T47D (cell line): ENCODE measurements at regions not wholly inside any gene's neighbourhood (a gene's known extent, or its start where the extent isn't known, plus 50 kb on each side); places are given as distances from the start of the nearest gene placed in this dataset.

Experiments
- DNase-seq, 2 experiments: peaks; one replicate each; pipeline versions ENCODE4 v3.0.0 to v3.0.0-alpha.2; 2011 to 2012; ENCODE audit warnings: low read depth in 1 of 2, low spot score in 1 of 2
- JUND ChIP-seq: IDR thresholded peaks from 2 replicates; pipeline ENCODE4 v1.6.1; 2012; ENCODE audit warnings: low read depth
- in situ Hi-C: cut with HindIII; loops from 2 replicates; pipeline ENCODE4 v1.10.0; 2016; ENCODE audit warnings: low sequenced_read_pairs, low pct_unique_long_range_greater_than_20kb

DNA sequence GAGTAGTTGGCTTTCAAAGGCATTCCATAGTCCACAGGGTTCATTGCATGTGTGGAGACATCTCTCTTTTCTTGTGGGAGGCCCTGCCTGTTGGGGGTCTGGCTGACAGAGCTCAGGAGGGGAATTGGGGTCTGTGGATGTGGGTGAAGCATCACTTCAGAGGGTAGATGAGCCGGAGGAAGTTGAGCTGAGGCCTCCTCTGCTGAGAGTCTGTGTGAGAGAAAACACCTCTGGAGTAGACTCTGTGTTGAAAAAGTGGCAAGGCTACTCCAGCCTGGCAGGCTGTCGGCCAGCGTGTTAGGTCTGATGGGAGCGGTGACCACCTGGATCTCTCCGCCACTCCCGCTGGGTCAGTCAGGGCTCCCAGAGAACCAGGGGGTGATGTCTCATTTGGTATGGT lies 358.0 kb upstream of the MGMT start:
- TF ChIP-seq JUND: no peak
- in situ Hi-C loops: no loop called here
- DNase-seq: no peak

DNA sequence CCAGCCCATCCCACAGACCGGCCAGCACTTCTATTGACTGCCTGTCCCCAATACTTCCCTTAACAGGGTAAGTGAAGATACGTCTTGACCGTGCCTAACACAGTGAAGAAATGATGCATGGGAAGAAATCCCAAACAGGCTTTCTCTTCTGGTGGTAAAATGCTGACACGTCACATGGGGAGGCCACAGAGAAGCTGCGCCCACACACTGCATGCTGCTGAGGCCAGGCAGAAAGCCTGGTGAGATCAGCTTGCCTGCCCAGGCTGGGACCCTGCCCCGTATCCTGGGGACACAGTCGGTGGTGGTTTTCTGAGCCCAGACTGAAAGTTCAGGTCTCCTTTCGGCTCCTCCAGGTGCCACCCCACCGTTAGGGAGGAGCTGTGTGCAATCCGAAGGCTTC lies 356.3 kb upstream of the MGMT start:
- no peak for TF ChIP-seq JUND
- DNase-seq: no peak
- in situ Hi-C loops: no loop called here

DNA sequence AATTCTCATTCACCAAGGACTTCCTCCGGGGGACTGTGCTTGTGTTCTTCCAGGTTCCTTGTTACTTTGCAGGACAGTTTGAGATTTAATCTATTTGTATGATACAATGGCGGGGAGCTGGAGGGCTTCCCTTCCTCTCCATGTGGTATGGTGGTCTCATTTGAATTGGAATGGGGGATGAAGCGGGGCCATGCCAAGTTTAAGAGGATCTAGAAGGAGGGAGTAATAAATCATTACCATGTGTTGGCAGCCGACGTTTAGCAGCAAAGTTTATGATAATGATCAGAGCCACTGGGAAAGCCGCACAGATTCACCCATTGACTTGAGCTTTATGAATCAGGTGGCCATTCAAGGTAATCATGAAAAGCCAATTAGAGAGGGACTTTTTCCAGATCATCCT lies 355.1 kb upstream of the MGMT start:
- no peak for TF ChIP-seq JUND
- in situ Hi-C loops: no loop called here
- DNase-seq: no peak

DNA sequence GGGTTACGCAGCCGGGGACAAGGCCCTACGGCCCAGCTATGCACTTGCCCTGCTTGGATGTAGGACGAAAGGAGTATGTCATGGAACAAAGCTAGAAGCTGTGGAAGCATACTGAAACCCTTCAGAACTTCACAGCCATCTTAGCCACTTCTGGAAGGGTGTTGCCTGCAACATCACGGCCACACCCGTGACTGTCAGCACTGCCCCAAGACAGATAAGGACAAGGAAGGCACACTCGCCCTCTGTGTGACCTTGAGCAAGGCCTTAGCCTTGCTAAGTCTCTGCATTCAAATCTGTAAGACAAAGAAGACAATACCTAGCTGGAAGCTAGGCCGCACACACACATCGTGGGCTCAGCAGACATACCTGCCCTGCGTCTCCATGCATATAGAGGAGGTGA lies 352.5 kb upstream of the MGMT start:
- DNase-seq: no peak
- TF ChIP-seq JUND: no peak
- in situ Hi-C loops: no loop called here

DNA sequence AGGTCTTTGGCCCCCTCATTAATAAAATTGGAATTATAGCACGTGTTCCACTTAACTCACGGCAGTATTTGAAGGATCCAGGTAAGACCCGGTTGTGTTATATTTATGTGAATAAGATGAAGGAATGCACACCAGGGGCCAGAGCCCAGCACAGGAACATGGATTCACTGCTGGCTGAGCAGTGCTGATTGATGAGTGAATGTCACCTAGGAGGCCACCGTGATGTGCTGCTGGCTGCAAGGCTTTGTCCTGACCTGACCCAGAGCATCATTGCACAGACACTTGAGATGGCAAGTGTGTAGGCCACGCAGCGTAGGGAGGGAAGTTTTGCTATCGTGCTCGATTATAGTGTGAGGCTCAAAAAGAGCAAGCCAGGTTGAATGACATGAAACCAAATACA lies 350.7 kb upstream of the MGMT start:
- no peak for DNase-seq
- no peak for TF ChIP-seq JUND
- in situ Hi-C loops: no loop called here

DNA sequence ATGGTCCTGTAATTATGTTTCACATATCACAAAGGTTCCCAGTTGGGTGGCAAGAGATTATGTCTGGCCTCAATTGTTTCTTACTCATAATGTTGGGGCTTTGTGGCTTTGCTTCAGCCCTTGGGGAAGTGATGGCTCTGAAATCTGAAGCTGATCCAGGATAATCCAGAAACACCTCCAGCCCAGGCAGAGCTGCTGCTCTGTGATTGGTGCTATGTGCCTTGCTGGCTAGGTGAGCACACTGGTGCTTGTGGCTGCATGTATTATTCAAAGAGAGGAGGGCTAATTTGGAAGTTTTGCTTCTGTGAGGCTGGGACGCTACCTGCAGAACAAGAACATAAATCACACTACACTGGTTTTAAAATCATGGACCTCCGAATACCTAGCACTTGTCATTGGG lies 346.6 kb upstream of the MGMT start:
- in situ Hi-C loops: no loop called here
- no peak for DNase-seq
- no peak for TF ChIP-seq JUND

DNA sequence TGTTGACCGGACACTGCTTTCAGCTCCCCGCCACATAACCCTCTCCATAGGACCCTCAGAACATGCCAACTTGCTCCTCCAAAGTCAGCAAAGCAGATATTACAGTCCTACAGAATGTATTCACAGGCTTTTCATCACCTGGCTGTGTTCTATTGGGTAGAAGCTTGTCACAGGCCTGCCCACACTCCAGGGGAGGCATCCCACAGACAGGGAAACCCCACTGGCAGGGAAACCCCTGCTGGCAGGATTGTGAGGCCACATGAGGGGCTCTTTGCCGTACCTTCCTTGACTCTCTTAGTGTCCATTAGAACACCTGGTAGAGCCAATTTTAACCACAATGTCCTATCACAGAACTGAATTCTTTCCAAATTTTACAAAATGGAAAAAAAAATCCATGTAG lies 344.2 kb upstream of the MGMT start:
- no peak for TF ChIP-seq JUND

DNA sequence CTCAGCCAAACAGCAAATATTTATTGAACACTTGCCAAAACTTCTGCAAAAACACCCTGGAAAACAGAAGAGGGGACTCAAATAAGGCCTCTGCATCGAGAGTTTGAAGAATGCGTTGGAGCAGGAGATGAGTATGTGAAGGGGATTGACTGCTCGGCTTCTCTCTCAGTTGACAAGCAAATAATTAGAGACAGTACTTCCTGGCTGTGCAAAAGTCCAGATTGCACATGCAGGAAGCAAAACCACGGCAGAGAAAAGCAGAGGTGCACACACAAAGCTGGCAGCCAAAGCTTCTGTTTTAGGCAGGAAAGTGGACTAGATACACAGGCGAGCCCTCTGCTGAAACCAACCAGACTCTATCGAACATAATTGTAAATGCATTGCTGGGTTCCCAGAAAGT lies 343.6 kb upstream of the MGMT start:
- no peak for TF ChIP-seq JUND
- DNase-seq: no peak
- in situ Hi-C loops: no loop called here

More for the DNA sequence above, 344.2 kb upstream of the MGMT start:
- in situ Hi-C loops: no loop called here
- no peak for DNase-seq

DNA sequence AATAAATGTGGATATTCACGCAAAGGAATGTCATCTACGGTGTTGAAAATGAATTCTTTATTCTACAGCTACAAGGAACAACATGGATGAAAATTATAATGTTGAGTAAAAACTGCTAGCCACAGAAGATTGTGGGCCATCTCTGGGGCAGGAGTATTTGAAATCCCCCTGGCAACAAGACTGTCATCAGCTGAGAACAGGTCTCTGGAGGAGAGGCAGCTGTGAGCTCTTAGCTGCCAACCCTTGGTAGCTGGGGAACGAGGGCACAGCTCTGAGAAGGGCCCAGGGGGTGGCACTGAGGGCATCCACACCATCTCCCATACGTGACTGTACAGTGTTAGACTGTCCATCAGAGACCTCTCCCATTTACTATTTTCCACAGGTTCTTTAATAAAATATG lies 340.1 kb upstream of the MGMT start:
- in situ Hi-C loops: no loop called here
- TF ChIP-seq JUND: no peak

DNA sequence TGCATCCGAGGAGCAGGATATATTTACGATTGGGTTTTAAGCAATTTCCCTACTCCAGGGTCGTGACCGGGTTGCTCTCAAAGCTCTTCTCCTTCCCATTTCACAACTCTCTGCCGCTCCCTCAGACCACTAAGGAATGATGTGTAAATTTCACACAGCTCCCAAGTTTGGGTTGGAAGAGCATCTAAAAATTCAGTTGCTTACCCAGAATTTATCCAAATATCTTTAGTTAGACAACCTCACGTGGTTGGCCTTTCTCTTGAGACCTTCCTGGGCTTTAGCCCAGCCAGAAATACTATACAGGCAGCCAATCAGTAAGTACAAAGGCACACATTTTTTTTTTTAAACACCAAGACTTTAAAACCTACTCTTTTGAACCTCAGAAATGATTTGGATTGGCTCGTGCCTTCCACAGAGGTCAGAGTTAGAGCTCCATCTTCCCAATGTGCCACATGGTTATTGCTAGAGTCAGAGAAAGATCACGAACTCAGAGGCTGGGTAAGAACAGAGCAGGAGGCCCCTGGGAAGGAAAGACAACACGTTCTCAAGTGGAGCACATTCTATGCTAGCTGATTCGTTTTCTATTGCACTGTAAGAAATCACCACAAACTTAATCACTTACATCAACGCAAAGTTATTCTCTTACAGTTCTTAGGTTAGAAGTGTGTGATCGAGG lies 335.4 kb upstream of the MGMT start:
- in situ Hi-C loops: no loop called here
- DNase-seq: no peak
- TF ChIP-seq JUND: no peak

More for the DNA sequence above, 340.1 kb upstream of the MGMT start:
- DNase-seq: no peak

DNA sequence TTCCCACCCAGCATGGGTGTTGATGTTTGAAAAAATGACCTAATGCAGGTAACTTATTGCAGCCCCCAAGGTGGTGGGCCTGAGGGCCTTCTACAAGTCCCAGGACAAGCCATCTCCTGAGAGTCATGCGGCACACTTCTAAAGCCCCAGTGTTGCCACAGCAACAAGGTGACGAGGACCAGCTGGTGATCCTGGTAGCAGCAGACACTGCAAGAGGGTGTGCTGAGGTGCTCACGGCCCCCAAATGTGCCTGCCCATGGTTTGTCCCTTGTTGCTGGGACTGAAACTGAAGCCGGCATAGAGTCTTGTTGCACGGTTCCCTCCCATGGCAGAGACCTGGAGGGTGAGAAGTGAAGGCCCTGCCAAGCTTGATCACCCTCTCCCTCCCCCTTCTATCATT lies 333.2 kb upstream of the MGMT start:
- DNase-seq: no peak
- TF ChIP-seq JUND: no peak
- in situ Hi-C loops: no loop called here

DNA sequence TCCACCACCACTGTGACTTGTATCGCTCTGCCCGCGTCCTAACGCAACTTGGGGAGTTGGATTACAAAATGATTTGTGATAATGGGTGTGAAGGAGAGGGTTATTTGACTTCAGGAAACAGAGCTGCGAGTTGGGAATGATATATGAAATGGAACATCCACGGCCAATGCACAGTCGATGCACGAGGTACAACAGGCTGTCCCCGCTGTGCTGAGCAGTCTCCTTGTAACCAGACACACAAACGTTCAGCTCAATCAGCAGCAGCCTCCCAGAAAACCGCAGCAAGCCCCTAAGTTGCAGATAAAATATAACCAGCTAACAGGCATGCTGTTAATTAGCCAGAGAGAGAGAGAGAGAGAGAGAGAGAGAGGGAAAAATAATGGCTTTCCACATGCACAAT lies 332.7 kb upstream of the MGMT start:
- in situ Hi-C loops: no loop called here
- no peak for DNase-seq
- no peak for TF ChIP-seq JUND

DNA sequence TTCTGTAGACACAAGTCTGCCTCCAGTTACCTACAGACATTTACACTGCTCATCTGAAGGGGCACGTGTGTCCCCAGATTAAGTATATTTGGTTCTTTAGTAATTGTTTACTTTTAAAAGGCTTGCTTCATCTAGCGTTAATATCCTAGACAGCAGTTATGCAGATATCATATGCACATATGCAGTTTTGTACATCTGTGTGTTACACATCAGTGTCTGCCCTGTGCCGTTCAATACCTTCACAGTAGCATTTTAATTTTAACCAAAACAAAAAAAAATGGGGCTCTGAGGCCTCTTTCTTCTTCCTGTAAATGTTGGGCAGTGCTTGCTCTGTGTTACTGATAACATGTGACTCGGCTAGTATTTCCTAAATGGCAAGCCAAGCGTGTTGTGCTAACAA lies 331.4 kb upstream of the MGMT start:
- in situ Hi-C loops: no loop called here
- no peak for DNase-seq
- no peak for TF ChIP-seq JUND

DNA sequence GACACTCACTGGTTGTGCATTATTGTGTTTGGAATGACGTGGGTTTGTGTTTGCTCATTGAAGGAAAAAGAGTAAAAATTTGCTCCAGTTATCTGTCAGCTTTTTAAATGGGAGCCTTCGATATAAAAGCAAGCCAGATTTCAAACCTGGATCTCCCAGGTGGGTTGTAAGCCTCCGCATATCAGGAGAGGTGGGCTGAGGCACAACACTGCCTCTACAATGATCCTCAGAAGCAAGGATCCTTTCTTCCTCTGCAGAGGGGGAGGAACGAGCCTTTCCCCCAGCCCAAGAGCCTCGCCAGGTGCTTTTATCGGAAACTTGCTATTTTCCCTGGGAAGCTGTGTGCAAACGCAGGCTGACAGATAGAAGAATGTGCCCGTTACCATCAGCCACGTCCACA lies 331.0 kb upstream of the MGMT start:
- no peak for DNase-seq
- no peak for TF ChIP-seq JUND
- in situ Hi-C loops: no loop called here
